AG09309 (cell line): ENCODE measurements at regions not wholly inside any gene's neighbourhood (a gene's known extent, or its start where the extent isn't known, plus 50 kb on each side); places are given as distances from the start of the nearest gene placed in this dataset.

Experiments
- DNase-seq: peaks from one replicate; pipeline ENCODE4 v3.0.0-alpha.2; 2010; ENCODE audit warnings: low read depth
- H3K4me3 ChIP-seq: 2 replicates; pipeline ENCODE4 v1.5.1; 2011; ENCODE audit warnings: mild to moderate bottlenecking, low read depth, low read length, moderate library complexity; ENCODE audit not compliant: control insufficient read depth
- TF ChIP-seq, protein P1 (sequence below): IDR thresholded peaks from 2 replicates; pipeline ENCODE4 v1.5.1; 2011; ENCODE audit warnings: mild to moderate bottlenecking, low read depth, low read length, inconsistent platforms; ENCODE audit not compliant: insufficient read depth, control insufficient read depth; ENCODE audit errors: missing control alignments

DNA sequence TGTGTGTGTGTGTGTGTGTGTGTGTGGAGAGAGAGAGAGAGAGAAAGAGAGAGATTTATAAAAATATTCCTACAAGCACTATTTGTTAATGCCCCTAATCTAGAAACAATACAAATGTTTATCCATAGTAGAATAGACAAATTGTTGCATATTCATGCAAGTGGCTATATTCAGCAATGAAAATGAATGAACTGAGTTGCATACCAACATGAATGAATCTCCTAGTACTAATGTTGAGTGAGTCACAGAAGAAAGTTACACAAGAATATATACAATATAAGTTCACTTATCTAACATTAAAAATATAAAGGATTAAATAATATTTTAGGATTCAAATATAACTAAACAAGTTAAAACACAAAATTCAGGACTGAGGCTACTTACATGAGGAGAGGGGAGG lies 456.8 kb upstream of the AMOT start:
- H3K4me3 ChIP-seq, result no peak overlapping the region
- TF ChIP-seq, protein P1, sequence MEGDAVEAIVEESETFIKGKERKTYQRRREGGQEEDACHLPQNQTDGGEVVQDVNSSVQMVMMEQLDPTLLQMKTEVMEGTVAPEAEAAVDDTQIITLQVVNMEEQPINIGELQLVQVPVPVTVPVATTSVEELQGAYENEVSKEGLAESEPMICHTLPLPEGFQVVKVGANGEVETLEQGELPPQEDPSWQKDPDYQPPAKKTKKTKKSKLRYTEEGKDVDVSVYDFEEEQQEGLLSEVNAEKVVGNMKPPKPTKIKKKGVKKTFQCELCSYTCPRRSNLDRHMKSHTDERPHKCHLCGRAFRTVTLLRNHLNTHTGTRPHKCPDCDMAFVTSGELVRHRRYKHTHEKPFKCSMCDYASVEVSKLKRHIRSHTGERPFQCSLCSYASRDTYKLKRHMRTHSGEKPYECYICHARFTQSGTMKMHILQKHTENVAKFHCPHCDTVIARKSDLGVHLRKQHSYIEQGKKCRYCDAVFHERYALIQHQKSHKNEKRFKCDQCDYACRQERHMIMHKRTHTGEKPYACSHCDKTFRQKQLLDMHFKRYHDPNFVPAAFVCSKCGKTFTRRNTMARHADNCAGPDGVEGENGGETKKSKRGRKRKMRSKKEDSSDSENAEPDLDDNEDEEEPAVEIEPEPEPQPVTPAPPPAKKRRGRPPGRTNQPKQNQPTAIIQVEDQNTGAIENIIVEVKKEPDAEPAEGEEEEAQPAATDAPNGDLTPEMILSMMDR, result no peak
- DNase-seq, result no peak

DNA sequence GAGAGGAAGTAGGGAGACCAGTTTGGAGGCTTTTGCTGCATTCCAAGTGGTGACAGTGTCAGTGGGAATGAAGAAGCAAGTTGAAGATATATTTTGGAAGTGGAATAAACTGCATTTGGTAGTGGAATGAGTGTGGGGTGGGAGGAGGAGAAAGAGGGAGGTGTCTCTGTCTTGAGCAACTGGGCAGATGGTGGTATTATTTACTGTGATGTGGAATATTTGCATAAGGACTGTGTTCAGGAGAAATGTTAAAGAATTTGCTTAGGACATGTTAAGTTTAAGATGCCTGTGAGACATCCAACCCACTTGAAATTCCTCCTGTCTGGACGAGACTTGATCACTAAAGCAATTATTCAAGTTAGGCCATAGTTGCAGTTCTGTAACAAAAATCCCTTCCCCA lies 448.9 kb upstream of the AMOT start:
- no peak overlapping the region for H3K4me3 ChIP-seq
- no peak for DNase-seq
- TF ChIP-seq, protein P1, result no peak

DNA sequence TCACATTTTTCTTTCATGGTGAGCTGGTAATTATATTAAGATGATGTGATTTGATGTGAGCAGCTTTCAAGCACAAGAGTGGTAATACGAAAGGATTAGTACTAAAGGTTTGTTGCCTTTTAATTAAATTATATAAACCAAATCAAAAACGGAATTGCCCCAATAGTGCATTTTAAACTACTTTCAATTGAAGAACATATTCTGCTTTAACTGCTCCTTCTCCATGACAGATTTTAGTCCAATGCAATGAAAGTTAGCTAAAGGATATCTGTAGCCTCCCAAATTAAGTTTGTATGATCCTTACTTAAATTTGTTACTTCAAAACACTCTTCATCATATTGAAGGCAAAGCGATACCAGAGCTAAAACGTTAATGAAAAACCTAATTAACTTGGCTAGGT lies 447.1 kb upstream of the AMOT start:
- DNase-seq, result no peak
- TF ChIP-seq, protein P1, result no peak
- no peak overlapping the region for H3K4me3 ChIP-seq

DNA sequence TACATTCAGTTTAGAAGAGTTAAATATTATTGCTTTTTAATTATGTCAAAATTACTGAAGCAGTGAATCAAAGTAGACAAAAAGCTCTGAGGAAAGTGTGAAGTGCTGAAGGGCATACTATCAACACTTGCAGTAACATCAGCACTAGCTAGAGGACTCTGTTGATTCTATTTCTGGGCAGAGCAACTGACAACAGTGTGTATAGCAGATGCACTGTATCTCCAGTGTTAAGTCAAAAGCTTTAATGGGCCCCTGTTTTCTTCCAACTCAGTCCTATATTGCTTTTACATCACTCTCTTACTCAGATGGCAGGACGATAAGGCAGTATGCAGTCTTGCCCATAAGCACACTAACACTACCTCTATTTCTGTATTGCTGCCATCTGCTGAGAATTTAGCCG lies 435.2 kb upstream of the AMOT start:
- DNase-seq, result no peak
- H3K4me3 ChIP-seq, result no peak overlapping the region
- TF ChIP-seq, protein P1, result no peak

DNA sequence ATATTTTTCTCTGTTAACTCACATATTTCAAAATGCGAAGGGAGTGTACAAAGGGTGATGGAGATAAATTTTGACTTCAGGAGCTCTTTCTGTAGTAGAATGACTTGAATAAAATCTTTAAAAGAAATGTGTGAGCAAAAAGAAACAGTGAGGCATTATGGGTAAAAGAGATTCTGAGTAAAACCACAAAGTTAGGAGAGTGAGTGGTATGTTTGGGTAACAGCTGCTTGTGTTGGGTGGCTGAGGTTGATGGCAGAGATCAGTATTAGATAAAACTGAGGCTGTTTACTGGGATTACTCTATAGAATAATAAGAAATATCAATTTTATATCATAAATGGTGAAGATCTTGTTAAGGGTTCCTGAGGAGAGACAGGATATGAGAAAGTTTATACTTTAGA lies 434.2 kb upstream of the AMOT start:
- TF ChIP-seq, protein P1, result no peak
- H3K4me3 ChIP-seq, result no peak overlapping the region
- DNase-seq, result no peak

DNA sequence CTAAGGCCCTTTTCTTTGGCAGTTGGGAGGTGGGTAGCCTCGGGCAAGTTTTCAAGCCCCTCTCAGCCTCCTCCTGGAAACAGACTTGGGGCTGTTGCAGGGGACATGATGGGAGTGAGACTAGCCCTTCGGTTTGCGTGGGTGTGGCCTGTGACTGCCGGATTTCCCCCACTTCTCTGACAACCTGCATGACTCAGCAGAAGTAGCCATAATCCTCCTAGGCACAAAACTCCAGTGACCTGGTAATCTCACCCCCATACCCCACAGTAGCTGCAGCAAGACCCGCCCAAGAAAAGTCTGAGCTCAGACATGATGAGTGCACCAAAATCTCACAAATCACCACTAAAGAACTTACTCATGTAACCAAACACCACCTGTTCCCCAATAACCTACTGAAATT lies 433.7 kb upstream of the AMOT start:
- no peak overlapping the region for H3K4me3 ChIP-seq
- no peak for DNase-seq
- TF ChIP-seq, protein P1, result no peak

DNA sequence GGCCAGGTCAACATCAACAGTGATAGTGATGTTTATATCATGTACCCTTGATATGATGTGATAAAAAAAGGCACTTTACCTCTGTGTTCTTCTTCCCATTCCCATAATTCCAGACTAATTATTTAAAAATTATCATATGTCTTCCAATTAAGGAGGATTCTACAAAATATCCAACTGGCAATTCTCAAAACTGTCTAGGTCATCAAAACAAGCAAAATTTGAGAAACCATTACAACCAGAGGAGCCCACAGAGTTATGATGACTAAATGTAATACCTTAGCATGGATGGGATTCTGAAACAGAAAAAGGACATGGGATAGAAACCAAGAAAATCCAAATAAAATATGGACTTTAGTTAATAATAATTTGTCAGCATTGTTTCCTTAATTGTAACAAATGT lies 428.6 kb upstream of the AMOT start:
- TF ChIP-seq, protein P1, result no peak
- no peak for DNase-seq
- H3K4me3 ChIP-seq, result no peak overlapping the region
